T47D (cell line): ENCODE measurements at regions not wholly inside any gene's neighbourhood (a gene's known extent, or its start where the extent isn't known, plus 50 kb on each side); places are given as distances from the start of the nearest gene placed in this dataset.
"Not testable (repeated sequence)": the region's sequence is repeated elsewhere in the genome, so short reads cannot be mapped to it uniquely, and the experiment has no call there.

Experiments
- DNase-seq, 2 experiments: peaks; one replicate each; pipeline versions ENCODE4 v3.0.0 to v3.0.0-alpha.2; 2011 to 2012; ENCODE audit warnings: low read depth in 1 of 2, low spot score in 1 of 2
- JUND ChIP-seq: IDR thresholded peaks from 2 replicates; pipeline ENCODE4 v1.6.1; 2012; ENCODE audit warnings: low read depth
- in situ Hi-C: cut with HindIII; loops from 2 replicates; pipeline ENCODE4 v1.10.0; 2016; ENCODE audit warnings: low sequenced_read_pairs, low pct_unique_long_range_greater_than_20kb

GRCh38 chr7:152923711-152924110 is 164.2 kb downstream of the ACTR3B start:
- DNase-seq = no peak
- in situ Hi-C loops = no loop called here
- TF ChIP-seq JUND = no peak

- TF ChIP-seq JUND = no peak
Observed at GRCh38 chr7:152924238-152924637, 164.7 kb downstream of the ACTR3B start.

GRCh38 chr7:152924826-152925411 is 165.4 kb downstream of the ACTR3B start:
- no peak for TF ChIP-seq JUND
- no peak for DNase-seq
- in situ Hi-C loops = no loop called here

More at GRCh38 chr7:152924238-152924637, 164.7 kb downstream of the ACTR3B start:
- no peak for DNase-seq
- in situ Hi-C loops = no loop called here

- DNase-seq = no peak
- in situ Hi-C loops = no loop called here
- TF ChIP-seq JUND = no peak
Observed at GRCh38 chr7:152925412-152926147, 166.0 kb downstream of the ACTR3B start.

- in situ Hi-C loops = no loop called here
- no peak for DNase-seq
- no peak for TF ChIP-seq JUND
Observed at GRCh38 chr7:152931633-152932032, 172.1 kb downstream of the ACTR3B start.

- no peak for DNase-seq
- no peak for TF ChIP-seq JUND
- in situ Hi-C loops = no loop called here
Observed at GRCh38 chr7:152937282-152937681, 177.7 kb downstream of the ACTR3B start.

- DNase-seq, in situ Hi-C loops: not testable (repeated sequence)
Observed at GRCh38 chr7:152946616-152947015, 187.1 kb downstream of the ACTR3B start.

GRCh38 chr7:152947686-152948085 is 188.1 kb downstream of the ACTR3B start:
- no peak for TF ChIP-seq JUND
- DNase-seq = no peak
- in situ Hi-C loops = no loop called here

GRCh38 chr7:152949253-152949652 is 189.7 kb downstream of the ACTR3B start:
- in situ Hi-C loops = no loop called here
- no peak for DNase-seq
- TF ChIP-seq JUND = no peak

- no peak for DNase-seq
- in situ Hi-C loops = no loop called here
- no peak for TF ChIP-seq JUND
Observed at GRCh38 chr7:152949790-152950189, 190.2 kb downstream of the ACTR3B start.

GRCh38 chr7:152956006-152956405 is 196.5 kb downstream of the ACTR3B start:
- in situ Hi-C loops = no loop called here
- TF ChIP-seq JUND = no peak
- DNase-seq = no peak

- in situ Hi-C loops = no loop called here
- no peak for DNase-seq
- TF ChIP-seq JUND = no peak
Observed at GRCh38 chr7:152959610-152960009, 200.1 kb downstream of the ACTR3B start.

GRCh38 chr7:152961796-152962195 is 202.2 kb downstream of the ACTR3B start:
- DNase-seq, in situ Hi-C loops: not testable (repeated sequence)

- TF ChIP-seq JUND = no peak
- DNase-seq = no peak
- in situ Hi-C loops = no loop called here
Observed at GRCh38 chr7:152966189-152966588, 206.6 kb downstream of the ACTR3B start.
